Stomach (tissue), 8 donors: ENCODE measurements at regions not wholly inside any gene's neighbourhood (a gene's known extent, or its start where the extent isn't known, plus 50 kb on each side); places are given as distances from the start of the nearest gene placed in this dataset.

Source experiments
- DNase-seq, 2 donors: peaks; one replicate each; pipeline versions ENCODE4 v3.0.0 to v3.0.0-alpha.2; 2013 to 2019
- H3K27ac ChIP-seq, 5 donors: fragments of 200-600 bp in 4 of 5; sonication (generic) in 4 of 5; one replicate each; pipeline ENCODE4 v1.5.1; 2013 to 2019; ENCODE audit warnings: mild to moderate bottlenecking in 1 of 5, moderate library complexity in 1 of 5
- H3K27me3 ChIP-seq, 3 donors: fragments of 200-600 bp; sonication (generic); one replicate each; pipeline ENCODE4 v1.5.1; 2017 to 2019; ENCODE audit warnings: mixed run types in 1 of 3
- H3K36me3 ChIP-seq, 4 donors: fragments of 200-600 bp; sonication (generic); 1 replicate in 3 of 4; 2 replicates in 1 of 4; pipeline ENCODE4 v1.5.1; 2016 to 2019
- H3K4me1 ChIP-seq, 4 donors: fragments of 200-600 bp; sonication (generic); one replicate each; pipeline ENCODE4 v1.5.1; 2016 to 2019
- H3K4me3 ChIP-seq, 4 donors: fragments of 200-600 bp; sonication (generic) in 3 of 4; one replicate each; pipeline ENCODE4 v1.5.1; 2016 to 2019; ENCODE audit warnings: mild to moderate bottlenecking in 1 of 4
- H3K9me3 ChIP-seq, 4 donors: fragments of 200-600 bp; sonication (generic); one replicate each; pipeline ENCODE4 v1.5.1; 2016 to 2019
- EP300 ChIP-seq: sonication (generic); formaldehyde crosslinking; IDR thresholded peaks from one replicate; pipeline ENCODE4 v1.6.1; 2017; ENCODE audit warnings: antibody characterized with exemption
- POLR2A ChIP-seq, 4 donors: fragments of 450-650 bp; IDR thresholded peaks; one replicate each; pipeline ENCODE4 v1.6.1; 2016; ENCODE audit warnings: antibody characterized with exemption in 4 of 4, control low read depth in 2 of 4, mild to moderate bottlenecking in 1 of 4, moderate library complexity in 1 of 4
- POLR2AphosphoS5 ChIP-seq, 3 donors: sonication (generic); formaldehyde crosslinking; IDR thresholded peaks; one replicate each; pipeline ENCODE4 v1.6.1; 2016; ENCODE audit warnings: antibody characterized with exemption in 3 of 3
- WGBS, 5 donors: extraction: QIAGEN DNeasy Blood & Tissue Kit in 3 of 5; methylation state at CpG; one replicate each; pipeline versions ENCODE4 v1.1.5 to v1.1.7; 2013 to 2018; 5-methylcytosine and 5-hydroxymethylcytosine counted together
- intact Hi-C: fragments of 100-400 bp; cut with DNase I; formaldehyde crosslinking; loops from one replicate; pipeline ENCODE4 v1.15.1; 2023; ENCODE audit warnings: low total_unique reads
- TF ChIP-seq, protein P1 (sequence below), 7 experiments: fragments of 450-650 bp in 4 of 7; fragments of 200-600 bp in 3 of 7; sonication (generic) in 3 of 7; IDR thresholded peaks; one replicate each; pipeline ENCODE4 v1.5.1; 2016 to 2019; ENCODE audit warnings: antibody characterized with exemption in 7 of 7, control low read depth in 2 of 7, mild to moderate bottlenecking in 1 of 7
- donor health status: healthy with polysubstance abuse.
- donor health status: Bipolar disorder and iron deficiency.
- donor health status: healthy.

DNA sequence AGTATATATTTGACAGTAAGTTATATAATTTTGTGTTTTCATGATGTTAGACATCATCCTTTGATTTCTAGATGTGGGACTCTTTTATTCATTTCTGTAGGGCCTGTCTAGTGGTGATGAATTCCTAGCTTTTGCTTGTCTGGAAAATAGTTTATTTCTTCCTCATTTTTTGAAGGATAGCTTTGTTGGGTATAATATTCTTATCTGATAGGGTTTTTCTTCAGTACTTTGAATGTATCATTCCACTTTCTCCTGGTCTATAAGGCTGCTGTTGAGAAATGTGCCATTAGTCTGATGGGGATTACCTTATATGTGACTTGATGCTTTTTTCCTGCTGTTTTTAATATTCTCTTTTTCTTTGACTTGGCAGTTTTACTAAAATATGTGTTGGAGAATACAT is 1104.5 kb downstream of the FAT4 start:
- Histone ChIP-seq H3K4me3 (no peak overlapping the region), H3K36me3 (no peaks in the 10 kb centered on the region), H3K27me3 (no peaks in the 10 kb centered on the region), H3K27ac (no peak overlapping the region), H3K9me3 (peaks cover 0 to 34% (median 6%) of the 10 kb centered on the region in 4 donors), H3K4me1 (peaks cover 0 to 4% (median 0%) of the 10 kb centered on the region in 4 donors)
- no peak for TF ChIP-seq EP300
- TF ChIP-seq POLR2AphosphoS5 (IDR thresholded peaks at IDR 0.05) = no peak
- TF ChIP-seq, protein P1, sequence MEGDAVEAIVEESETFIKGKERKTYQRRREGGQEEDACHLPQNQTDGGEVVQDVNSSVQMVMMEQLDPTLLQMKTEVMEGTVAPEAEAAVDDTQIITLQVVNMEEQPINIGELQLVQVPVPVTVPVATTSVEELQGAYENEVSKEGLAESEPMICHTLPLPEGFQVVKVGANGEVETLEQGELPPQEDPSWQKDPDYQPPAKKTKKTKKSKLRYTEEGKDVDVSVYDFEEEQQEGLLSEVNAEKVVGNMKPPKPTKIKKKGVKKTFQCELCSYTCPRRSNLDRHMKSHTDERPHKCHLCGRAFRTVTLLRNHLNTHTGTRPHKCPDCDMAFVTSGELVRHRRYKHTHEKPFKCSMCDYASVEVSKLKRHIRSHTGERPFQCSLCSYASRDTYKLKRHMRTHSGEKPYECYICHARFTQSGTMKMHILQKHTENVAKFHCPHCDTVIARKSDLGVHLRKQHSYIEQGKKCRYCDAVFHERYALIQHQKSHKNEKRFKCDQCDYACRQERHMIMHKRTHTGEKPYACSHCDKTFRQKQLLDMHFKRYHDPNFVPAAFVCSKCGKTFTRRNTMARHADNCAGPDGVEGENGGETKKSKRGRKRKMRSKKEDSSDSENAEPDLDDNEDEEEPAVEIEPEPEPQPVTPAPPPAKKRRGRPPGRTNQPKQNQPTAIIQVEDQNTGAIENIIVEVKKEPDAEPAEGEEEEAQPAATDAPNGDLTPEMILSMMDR (IDR thresholded peaks at IDR 0.05) = no peak
- no peak for TF ChIP-seq POLR2A (IDR thresholded peaks at IDR 0.05)
- DNase-seq = no peak
- intact Hi-C loops = no loop called here

DNA sequence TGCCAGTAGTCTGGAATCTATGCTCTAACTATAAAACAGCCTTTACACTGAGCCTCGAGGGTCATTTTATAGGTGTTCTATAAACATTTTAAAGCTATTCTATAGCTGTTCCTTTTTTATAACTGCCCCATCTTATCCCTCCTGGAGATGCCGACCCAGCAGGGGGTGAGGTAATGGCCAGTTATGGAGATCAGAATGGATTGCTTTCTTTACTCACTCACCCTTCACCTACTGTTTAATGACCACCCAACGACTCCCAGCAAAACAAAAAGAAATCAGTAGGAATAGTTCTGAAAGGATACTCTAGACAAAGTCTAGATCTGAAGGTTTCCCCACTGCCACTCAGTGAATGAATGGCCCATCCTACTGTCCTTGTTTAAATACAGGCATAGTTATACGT is 1113.1 kb downstream of the FAT4 start:
- WGBS, 5 donors = 62 to 73% (median 70%) methylated on average over 4 of the region's 4 CpGs
- H3K4me1 ChIP-seq = no peaks in the 10 kb centered on the region
- H3K4me3 ChIP-seq = no peak overlapping the region

DNA sequence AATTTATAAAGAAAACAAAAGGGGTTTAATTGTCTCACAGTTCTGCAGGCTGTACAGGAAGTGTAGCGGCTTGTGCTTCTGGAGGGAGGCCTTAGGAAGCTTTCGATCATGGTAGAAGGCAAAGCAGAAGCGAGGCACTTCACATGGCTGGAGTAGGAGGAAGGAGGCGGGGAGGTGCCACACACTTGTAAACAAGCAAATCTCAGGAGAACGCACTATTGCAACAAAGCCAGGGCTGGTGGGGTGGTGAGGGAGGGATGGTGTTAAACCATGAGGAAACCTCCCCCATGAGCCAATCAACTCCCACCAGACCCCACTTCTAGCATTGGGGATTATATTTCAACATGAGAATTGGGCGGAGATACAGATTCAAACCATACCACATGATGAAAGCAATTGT is 1116.3 kb downstream of the FAT4 start:
- 84 to 89% (median 86%) methylated on average over 6 of the region's 6 CpGs for WGBS, 5 donors
- no peaks in the 10 kb centered on the region for H3K27me3 ChIP-seq
- no peaks in the 10 kb centered on the region for H3K36me3 ChIP-seq
- H3K9me3 ChIP-seq = no peaks in the 10 kb centered on the region
- no peak overlapping the region for H3K27ac ChIP-seq
- no peak overlapping the region for H3K4me3 ChIP-seq
- no peak for DNase-seq
- no peaks in the 10 kb centered on the region for H3K4me1 ChIP-seq
- TF ChIP-seq POLR2A (IDR thresholded peaks at IDR 0.05) = no peak
- TF ChIP-seq, protein P1 (IDR thresholded peaks at IDR 0.05) = no peak
- no peak for TF ChIP-seq EP300
- TF ChIP-seq POLR2AphosphoS5 (IDR thresholded peaks at IDR 0.05) = no peak
- intact Hi-C loops = no loop called here

More for the DNA sequence above, 1113.1 kb downstream of the FAT4 start:
- TF ChIP-seq POLR2AphosphoS5 (IDR thresholded peaks at IDR 0.05) (no peak), POLR2A (IDR thresholded peaks at IDR 0.05) (no peak), EP300 (no peak)
- TF ChIP-seq, protein P1 (IDR thresholded peaks at IDR 0.05) = no peak
- no peaks in the 10 kb centered on the region for H3K27me3 ChIP-seq
- H3K9me3 ChIP-seq = peaks cover 0 to 6% (median 0%) of the 10 kb centered on the region in 4 donors
- H3K27ac ChIP-seq = no peak overlapping the region
- H3K36me3 ChIP-seq = no peaks in the 10 kb centered on the region
- intact Hi-C loops = no loop called here
- no peak for DNase-seq

DNA sequence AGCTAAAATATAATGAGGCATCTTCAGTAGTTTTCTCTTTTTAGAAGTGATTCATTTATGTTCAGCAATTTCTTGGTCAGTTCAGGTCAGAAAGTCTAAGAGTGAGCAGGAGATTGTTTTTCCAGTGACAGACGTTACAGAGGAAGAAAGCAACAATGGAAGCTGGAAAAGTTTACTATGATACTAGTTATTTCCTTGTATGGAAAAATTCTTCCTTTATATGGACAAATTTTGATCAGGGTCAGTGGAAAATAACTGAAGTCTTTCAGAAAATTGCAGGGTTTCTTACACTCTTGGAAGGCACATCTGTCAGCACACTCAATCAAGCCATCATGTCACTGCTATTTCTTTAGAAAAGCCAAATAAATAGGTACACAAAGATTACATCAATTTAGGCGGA is 1120.7 kb downstream of the FAT4 start:
- no peaks in the 10 kb centered on the region for H3K27me3 ChIP-seq
- no peaks in the 10 kb centered on the region for H3K9me3 ChIP-seq
- WGBS, 5 donors = 42 to 53% (median 48%) methylated on average over 2 of the region's 2 CpGs
- H3K36me3 ChIP-seq = no peaks in the 10 kb centered on the region
- intact Hi-C loops = no loop called here
- TF ChIP-seq, protein P1 (IDR thresholded peaks at IDR 0.05) = no peak
- TF ChIP-seq POLR2AphosphoS5 (IDR thresholded peaks at IDR 0.05) = no peak
- TF ChIP-seq POLR2A (IDR thresholded peaks at IDR 0.05) = no peak
- no peak for TF ChIP-seq EP300
- H3K27ac ChIP-seq = no peak overlapping the region
- no peak for DNase-seq
- H3K4me1 ChIP-seq = no peaks in the 10 kb centered on the region
- H3K4me3 ChIP-seq = no peak overlapping the region
